ENCODE measurements at regions not wholly inside any gene's neighbourhood (a gene's known extent, or its start where the extent isn't known, plus 50 kb on each side); places are given as distances from the start of the nearest gene placed in this dataset.

- DNase-seq (ENCODE audit: extremely low read depth, low read depth), result no peak
- no peak overlapping the region for H3K4me3 ChIP-seq (replicated peaks; ENCODE audit: low read depth, low read length)
- no peak for TF ChIP-seq CTCF (IDR thresholded peaks at IDR 0.05; ENCODE audit: low read depth, low read length, missing control alignments)
Observed at GRCh38 chr13:31499274-31499673, 240.1 kb upstream of the RXFP2 start.

GRCh38 chr13:31503626-31504025, 235.7 kb upstream of the RXFP2 start:
- TF ChIP-seq CTCF (IDR thresholded peaks at IDR 0.05; ENCODE audit: low read depth, low read length, missing control alignments), result no peak
- DNase-seq (ENCODE audit: extremely low read depth, low read depth), result no peak
- H3K4me3 ChIP-seq (replicated peaks; ENCODE audit: low read depth, low read length), result no peak overlapping the region

- no peak for TF ChIP-seq CTCF (IDR thresholded peaks at IDR 0.05; ENCODE audit: low read depth, low read length, missing control alignments)
- no peak overlapping the region for H3K4me3 ChIP-seq (replicated peaks; ENCODE audit: low read depth, low read length)
- no peak for DNase-seq (ENCODE audit: extremely low read depth, low read depth)
Observed at GRCh38 chr13:31504918-31505317, 234.4 kb upstream of the RXFP2 start.

DNA sequence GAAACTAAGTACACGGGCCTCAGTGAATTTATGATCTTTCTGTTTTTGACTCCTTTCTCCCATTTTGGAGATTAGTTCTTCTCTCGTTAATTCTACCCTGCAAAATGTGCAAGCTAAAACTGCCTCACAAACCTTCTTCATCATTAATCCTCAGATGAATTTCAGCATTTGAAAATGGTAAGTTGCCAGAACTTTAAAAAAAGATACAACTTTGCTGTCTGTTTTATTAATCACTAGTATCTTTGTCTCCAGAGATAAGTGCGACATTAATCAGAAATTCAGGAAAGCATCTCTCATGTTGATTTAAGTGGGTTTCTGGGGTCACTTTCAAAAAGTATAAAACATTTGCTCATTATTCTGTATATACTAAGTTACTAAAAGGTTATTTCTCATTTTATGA, 227.0 kb upstream of the RXFP2 start:
- no peak overlapping the region for H3K4me3 ChIP-seq (replicated peaks; ENCODE audit: low read depth, low read length)
- DNase-seq (ENCODE audit: extremely low read depth, low read depth), result no peak
- TF ChIP-seq CTCF (IDR thresholded peaks at IDR 0.05; ENCODE audit: low read depth, low read length, missing control alignments), result no peak

GRCh38 chr13:31514932-31515331, 224.4 kb upstream of the RXFP2 start:
- H3K4me3 ChIP-seq (replicated peaks; ENCODE audit: low read depth, low read length), result no peak overlapping the region
- no peak for DNase-seq (ENCODE audit: extremely low read depth, low read depth)
- TF ChIP-seq CTCF (IDR thresholded peaks at IDR 0.05; ENCODE audit: low read depth, low read length, missing control alignments), result no peak

GRCh38 chr13:31515427-31515826, 223.9 kb upstream of the RXFP2 start:
- TF ChIP-seq CTCF (IDR thresholded peaks at IDR 0.05; ENCODE audit: low read depth, low read length, missing control alignments), result no peak
- no peak overlapping the region for H3K4me3 ChIP-seq (replicated peaks; ENCODE audit: low read depth, low read length)
- DNase-seq (ENCODE audit: extremely low read depth, low read depth), result no peak

DNA sequence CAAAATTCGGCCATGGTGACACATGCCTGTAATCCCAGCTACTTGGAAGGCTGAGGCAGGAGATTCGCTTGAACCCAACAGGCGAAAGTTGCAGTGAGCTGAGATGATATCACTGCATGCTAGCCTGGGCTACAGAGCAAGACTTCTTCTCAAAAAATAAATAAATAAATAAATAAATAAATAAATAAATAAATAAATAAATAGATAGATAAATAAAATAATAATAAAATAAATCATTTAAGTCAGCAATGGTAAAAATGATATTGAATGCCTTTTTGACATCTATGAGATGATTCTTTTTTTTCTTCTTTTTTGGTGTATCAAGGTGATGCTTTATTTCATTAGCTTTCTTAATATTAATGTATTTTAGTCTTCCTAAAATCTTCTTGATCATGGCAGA, 221.7 kb upstream of the RXFP2 start:
- no peak overlapping the region for H3K4me3 ChIP-seq (replicated peaks; ENCODE audit: low read depth, low read length)
- TF ChIP-seq CTCF (IDR thresholded peaks at IDR 0.05; ENCODE audit: low read depth, low read length, missing control alignments), result no peak
- DNase-seq (ENCODE audit: extremely low read depth, low read depth), result no peak

Data from HFF-Myc (cell line).